Neural cell (in vitro differentiated cells): ENCODE measurements at regions not wholly inside any gene's neighbourhood (a gene's known extent, or its start where the extent isn't known, plus 50 kb on each side); places are given as distances from the start of the nearest gene placed in this dataset.

Experiments
- EP300 ChIP-seq: fragments of 450-650 bp; conservative IDR thresholded peaks from 2 replicates; pipeline ENCODE4 v1.6.1; 2014; ENCODE audit warnings: antibody characterized with exemption, mild to moderate bottlenecking, moderate library complexity; ENCODE audit not compliant: poor library complexity, severe bottlenecking
- TAF1 ChIP-seq: IDR thresholded peaks from 2 replicates; pipeline ENCODE4 v1.6.1; 2012; ENCODE audit warnings: low read depth
- TF ChIP-seq, protein P1 (sequence below): fragments of 450-650 bp; IDR thresholded peaks from 2 replicates; pipeline ENCODE4 v1.5.1; 2014; ENCODE audit warnings: antibody characterized with exemption, mild to moderate bottlenecking, moderate library complexity; ENCODE audit not compliant: poor library complexity, severe bottlenecking
- TF ChIP-seq, protein P2 (sequence below): IDR thresholded peaks from 2 replicates; pipeline ENCODE4 v1.6.1; 2012; ENCODE audit warnings: borderline replicate concordance

DNA sequence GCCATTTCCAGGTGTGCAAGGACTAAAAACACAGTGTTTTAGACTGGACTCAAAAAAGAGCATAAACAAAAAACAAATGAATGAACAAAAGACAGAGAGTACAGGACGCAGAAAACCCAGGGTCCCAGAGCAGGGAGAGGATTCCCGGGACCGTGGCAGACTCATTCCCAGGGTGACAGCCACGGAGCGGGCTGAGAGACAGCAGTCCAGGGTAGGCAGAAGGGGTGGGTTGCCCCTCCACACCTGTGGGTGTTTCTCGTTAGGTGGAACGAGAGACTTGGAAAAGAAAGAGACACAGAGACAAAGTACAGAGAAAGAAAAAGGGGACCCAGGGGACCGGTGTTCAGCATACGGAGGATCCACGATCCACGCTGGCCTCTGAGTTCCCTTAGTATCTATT is 273.4 kb downstream of the EIPR1 start:
- TF ChIP-seq, protein P1, sequence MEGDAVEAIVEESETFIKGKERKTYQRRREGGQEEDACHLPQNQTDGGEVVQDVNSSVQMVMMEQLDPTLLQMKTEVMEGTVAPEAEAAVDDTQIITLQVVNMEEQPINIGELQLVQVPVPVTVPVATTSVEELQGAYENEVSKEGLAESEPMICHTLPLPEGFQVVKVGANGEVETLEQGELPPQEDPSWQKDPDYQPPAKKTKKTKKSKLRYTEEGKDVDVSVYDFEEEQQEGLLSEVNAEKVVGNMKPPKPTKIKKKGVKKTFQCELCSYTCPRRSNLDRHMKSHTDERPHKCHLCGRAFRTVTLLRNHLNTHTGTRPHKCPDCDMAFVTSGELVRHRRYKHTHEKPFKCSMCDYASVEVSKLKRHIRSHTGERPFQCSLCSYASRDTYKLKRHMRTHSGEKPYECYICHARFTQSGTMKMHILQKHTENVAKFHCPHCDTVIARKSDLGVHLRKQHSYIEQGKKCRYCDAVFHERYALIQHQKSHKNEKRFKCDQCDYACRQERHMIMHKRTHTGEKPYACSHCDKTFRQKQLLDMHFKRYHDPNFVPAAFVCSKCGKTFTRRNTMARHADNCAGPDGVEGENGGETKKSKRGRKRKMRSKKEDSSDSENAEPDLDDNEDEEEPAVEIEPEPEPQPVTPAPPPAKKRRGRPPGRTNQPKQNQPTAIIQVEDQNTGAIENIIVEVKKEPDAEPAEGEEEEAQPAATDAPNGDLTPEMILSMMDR: no peak
- TF ChIP-seq EP300: no peak
- no peak for TF ChIP-seq TAF1
- TF ChIP-seq, protein P2, sequence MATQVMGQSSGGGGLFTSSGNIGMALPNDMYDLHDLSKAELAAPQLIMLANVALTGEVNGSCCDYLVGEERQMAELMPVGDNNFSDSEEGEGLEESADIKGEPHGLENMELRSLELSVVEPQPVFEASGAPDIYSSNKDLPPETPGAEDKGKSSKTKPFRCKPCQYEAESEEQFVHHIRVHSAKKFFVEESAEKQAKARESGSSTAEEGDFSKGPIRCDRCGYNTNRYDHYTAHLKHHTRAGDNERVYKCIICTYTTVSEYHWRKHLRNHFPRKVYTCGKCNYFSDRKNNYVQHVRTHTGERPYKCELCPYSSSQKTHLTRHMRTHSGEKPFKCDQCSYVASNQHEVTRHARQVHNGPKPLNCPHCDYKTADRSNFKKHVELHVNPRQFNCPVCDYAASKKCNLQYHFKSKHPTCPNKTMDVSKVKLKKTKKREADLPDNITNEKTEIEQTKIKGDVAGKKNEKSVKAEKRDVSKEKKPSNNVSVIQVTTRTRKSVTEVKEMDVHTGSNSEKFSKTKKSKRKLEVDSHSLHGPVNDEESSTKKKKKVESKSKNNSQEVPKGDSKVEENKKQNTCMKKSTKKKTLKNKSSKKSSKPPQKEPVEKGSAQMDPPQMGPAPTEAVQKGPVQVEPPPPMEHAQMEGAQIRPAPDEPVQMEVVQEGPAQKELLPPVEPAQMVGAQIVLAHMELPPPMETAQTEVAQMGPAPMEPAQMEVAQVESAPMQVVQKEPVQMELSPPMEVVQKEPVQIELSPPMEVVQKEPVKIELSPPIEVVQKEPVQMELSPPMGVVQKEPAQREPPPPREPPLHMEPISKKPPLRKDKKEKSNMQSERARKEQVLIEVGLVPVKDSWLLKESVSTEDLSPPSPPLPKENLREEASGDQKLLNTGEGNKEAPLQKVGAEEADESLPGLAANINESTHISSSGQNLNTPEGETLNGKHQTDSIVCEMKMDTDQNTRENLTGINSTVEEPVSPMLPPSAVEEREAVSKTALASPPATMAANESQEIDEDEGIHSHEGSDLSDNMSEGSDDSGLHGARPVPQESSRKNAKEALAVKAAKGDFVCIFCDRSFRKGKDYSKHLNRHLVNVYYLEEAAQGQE: no peak
